ENCODE measurements at regions not wholly inside any gene's neighbourhood (a gene's known extent, or its start where the extent isn't known, plus 50 kb on each side); places are given as distances from the start of the nearest gene placed in this dataset.

DNA sequence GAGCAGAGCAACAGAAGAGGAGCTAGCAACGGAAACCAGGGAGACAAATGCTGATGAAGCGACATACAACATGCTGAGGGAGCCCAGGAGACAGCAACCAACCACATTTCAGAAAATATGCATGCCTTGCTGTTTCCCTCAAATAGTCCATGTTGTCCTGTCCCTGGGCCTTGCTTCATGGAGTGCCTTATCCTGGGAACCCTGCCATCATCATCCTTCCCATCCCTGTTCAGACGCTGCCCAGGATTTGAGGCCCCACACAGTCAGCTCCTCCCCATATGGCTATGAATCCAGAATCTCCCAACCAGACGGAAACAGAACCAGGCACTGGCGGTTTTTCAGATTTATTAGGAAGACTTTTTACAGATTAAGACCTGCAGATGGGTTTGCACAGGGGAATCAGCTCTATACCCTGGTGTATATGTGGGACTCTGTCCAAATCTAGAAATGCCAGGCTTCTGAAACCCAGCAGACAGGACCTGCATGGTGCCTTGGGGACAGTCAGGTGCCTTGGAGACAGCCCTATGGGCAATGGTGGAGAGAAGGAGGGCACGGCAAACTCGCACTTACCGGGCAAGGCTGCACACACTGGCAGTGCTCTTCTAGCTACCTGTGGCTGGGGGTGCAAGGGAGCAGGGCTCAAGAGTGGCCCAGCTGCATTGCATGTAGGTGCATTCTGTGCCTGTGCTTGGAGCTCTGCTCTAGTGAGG lies 199.7 kb upstream of the MAMLD1 start:
- H3K36me3 ChIP-seq (ENCODE audit: control insufficient read depth, insufficient read depth, low read length) = no peaks in the 10 kb centered on the region
- H3K4me3 ChIP-seq (ENCODE audit: low read depth, low read length) = no peak overlapping the region
- TF ChIP-seq, protein P1, sequence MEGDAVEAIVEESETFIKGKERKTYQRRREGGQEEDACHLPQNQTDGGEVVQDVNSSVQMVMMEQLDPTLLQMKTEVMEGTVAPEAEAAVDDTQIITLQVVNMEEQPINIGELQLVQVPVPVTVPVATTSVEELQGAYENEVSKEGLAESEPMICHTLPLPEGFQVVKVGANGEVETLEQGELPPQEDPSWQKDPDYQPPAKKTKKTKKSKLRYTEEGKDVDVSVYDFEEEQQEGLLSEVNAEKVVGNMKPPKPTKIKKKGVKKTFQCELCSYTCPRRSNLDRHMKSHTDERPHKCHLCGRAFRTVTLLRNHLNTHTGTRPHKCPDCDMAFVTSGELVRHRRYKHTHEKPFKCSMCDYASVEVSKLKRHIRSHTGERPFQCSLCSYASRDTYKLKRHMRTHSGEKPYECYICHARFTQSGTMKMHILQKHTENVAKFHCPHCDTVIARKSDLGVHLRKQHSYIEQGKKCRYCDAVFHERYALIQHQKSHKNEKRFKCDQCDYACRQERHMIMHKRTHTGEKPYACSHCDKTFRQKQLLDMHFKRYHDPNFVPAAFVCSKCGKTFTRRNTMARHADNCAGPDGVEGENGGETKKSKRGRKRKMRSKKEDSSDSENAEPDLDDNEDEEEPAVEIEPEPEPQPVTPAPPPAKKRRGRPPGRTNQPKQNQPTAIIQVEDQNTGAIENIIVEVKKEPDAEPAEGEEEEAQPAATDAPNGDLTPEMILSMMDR (IDR thresholded peaks at IDR 0.05; ENCODE audit: insufficient read depth, low read length, poor library complexity, severe bottlenecking) = no peak
- H3K27me3 ChIP-seq (ENCODE audit: control insufficient read depth, insufficient read depth, low read length) = no peaks in the 10 kb centered on the region
- DNase-seq (ENCODE audit: low read depth) = no peak

DNA sequence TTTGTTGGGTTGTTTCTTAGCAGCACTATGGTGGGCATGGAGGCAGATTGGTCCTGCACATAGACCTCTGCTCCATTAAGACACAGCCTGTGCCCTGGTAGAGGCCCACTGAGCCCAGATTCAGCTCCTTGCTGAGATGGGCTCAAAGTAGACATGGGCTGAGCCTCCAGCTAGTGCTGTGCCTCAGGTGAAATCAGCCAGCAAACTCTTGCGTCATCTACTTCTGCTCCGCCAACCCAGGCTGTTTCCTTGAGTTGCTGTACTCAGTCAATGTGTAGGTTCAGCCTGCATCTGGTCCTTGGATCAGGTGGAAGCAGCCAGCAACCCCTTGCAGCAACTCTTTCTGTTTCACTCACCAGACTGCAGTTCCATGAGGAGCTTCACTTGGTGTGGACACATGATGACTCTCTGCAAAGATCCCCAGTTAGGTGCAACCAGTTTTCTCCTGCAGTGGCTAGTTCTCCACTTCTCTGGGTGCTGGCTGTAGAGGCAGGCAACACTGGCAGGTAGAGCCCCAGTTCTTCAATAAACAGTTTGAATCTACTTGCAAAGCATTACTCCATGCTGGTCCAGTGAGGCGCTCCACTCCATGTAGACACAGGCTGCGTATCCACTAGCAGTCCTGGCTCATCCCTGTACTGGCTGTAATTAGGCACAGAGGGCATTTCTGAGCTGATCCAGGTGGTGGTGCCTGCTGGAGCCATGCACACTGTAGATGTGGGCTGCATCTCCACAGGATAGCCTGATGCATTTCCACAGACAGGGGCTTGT lies 199.0 kb upstream of the MAMLD1 start:
- H3K27me3 ChIP-seq (ENCODE audit: control insufficient read depth, insufficient read depth, low read length) = no peaks in the 10 kb centered on the region
- TF ChIP-seq, protein P1 (IDR thresholded peaks at IDR 0.05; ENCODE audit: insufficient read depth, low read length, poor library complexity, severe bottlenecking) = no peak
- H3K36me3 ChIP-seq (ENCODE audit: control insufficient read depth, insufficient read depth, low read length) = no peaks in the 10 kb centered on the region
- no peak overlapping the region for H3K4me3 ChIP-seq (ENCODE audit: low read depth, low read length)
- DNase-seq (ENCODE audit: low read depth) = no peak

DNA sequence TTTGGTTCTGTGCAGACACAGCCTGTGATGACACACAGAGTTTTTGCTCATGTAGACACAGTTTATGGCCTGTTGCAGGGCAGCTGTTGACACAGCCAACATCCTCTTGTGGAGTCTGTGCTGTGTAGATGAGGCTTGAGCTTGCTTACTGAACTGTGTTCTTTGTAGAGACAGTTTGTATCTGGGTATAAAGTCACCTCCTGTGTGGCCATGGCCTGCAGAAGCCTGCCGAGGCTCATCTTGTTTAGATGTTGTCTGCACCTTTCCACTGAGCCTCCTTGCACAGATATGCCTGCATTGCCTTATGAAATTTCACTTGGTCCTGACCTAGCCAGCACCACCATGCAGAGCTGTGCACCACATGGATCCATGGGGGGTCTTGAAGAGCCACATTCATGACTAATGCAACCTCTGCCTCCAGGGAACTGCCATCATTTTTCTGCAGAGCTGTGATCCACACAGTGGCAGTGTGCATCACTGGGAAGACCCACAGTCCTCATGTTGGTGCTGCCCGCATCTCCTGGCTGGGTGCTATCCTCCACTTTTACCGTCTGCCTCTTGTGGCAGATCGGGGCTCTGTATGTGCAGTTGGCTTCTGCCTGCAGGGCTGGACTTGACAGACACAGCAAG lies 198.0 kb upstream of the MAMLD1 start:
- TF ChIP-seq, protein P1 (IDR thresholded peaks at IDR 0.05; ENCODE audit: insufficient read depth, low read length, poor library complexity, severe bottlenecking) = no peak
- no peak for DNase-seq (ENCODE audit: low read depth)
- Histone ChIP-seq H3K4me3 (ENCODE audit: low read depth, low read length) (no peak overlapping the region), H3K36me3 (ENCODE audit: control insufficient read depth, insufficient read depth, low read length) (no peaks in the 10 kb centered on the region), H3K27me3 (ENCODE audit: control insufficient read depth, insufficient read depth, low read length) (no peaks in the 10 kb centered on the region)

GRCh38 chrX:150165776-150166610 lies 197.1 kb upstream of the MAMLD1 start:
- no peaks in the 10 kb centered on the region for H3K36me3 ChIP-seq (ENCODE audit: control insufficient read depth, insufficient read depth, low read length)
- no peak overlapping the region for H3K4me3 ChIP-seq (ENCODE audit: low read depth, low read length)
- TF ChIP-seq, protein P1 (IDR thresholded peaks at IDR 0.05; ENCODE audit: insufficient read depth, low read length, poor library complexity, severe bottlenecking) = no peak
- no peak for DNase-seq (ENCODE audit: low read depth)
- H3K27me3 ChIP-seq (ENCODE audit: control insufficient read depth, insufficient read depth, low read length) = no peaks in the 10 kb centered on the region

DNA sequence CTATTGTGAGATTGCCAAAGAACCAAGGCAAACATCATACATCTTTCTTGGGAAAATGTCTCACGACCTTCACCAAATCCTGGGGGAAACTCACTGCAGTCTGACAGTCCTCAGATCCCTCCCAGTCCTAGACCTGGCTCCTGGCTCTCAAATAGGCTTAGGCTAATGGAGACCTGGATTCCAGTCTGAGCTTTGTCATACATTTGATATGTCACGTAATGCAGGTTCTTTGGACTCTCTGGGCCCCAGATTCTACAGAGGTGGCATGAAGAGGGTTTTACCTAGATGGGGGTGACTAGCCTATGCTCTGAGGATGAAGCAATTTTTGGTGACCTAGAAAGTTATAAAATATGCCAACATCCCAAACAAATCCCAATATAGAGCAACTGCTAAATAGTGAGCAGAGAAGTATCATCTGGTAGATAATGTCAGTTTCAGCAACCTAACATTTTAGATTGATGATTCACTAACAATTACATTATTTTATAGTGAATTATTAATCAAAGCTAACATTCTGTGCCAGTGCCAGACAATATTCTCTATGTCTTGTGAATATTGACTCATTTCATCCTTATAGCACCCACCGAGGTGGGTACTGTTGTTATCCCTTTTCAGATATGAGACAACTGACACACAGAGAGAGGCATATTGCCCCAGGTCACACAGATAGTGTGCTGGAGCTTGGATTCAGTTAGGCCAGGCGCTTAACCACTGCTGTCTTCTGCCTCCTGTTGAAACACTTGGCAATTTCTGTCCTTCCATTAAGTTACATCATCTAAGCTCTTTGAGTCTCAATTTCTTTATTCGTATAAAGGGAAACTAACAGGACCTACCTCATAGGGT lies 195.4 kb upstream of the MAMLD1 start:
- Histone ChIP-seq H3K4me3 (ENCODE audit: low read depth, low read length) (no peak overlapping the region), H3K36me3 (ENCODE audit: control insufficient read depth, insufficient read depth, low read length) (no peaks in the 10 kb centered on the region), H3K27me3 (ENCODE audit: control insufficient read depth, insufficient read depth, low read length) (no peaks in the 10 kb centered on the region)
- DNase-seq (ENCODE audit: low read depth) = no peak
- TF ChIP-seq, protein P1 (IDR thresholded peaks at IDR 0.05; ENCODE audit: insufficient read depth, low read length, poor library complexity, severe bottlenecking) = no peak
